NCI-H1436 treated with DMSO at 0.1 percent for 48 hours (cell line): ENCODE measurements at regions not wholly inside any gene's neighbourhood (a gene's known extent, or its start where the extent isn't known, plus 50 kb on each side); places are given as distances from the start of the nearest gene placed in this dataset.
A peak's percentile ranks its signal among the peaks of the same experiment; 100 is the strongest.

Experiments used
- DNase-seq: peaks from one replicate; lab custom pipeline; 2025; lab: John Stamatoyannopoulos, UW

DNA sequence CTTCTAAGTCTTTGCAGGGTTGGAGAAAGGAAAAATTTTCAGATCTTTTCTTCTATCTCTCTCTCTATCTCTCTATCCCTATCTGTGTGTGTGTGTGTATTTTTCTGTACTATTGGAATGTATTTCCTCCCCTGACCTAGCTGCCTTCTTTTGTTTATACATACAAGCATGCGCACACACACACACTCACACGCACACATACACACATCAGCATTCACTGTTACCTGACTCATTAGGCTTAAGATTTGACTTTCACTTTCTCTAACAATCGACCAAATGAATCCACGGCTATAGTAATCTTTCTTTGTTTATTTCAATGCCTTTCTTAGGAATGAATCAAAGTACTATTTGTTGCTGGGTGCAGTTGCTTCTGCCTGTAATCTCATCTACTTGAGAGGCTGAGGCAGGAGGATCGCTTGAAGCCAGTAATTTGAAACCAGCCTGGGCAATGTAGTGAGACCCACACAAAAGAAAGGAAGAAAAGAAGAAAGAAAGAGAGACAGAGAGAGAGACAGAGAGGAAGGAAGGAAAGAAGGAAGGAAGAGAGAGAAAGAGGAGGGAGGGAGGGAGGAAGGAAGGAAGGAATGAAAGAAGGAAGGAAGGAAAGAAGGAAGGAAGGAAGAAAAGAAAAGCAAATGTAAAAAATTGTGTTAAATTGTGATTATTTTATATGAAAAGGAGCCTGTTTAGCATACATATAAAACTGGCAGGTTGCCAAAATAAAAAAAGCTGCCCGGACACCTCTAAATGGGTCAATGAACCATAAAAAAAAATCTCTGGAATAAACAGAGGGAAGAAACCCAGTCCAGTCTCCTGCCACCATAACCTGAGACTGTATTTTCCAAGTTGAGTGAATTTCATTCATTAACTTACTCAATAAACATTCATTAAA is 206.8 kb downstream of the ZNF326 start:
- DNase-seq = no peak

DNA sequence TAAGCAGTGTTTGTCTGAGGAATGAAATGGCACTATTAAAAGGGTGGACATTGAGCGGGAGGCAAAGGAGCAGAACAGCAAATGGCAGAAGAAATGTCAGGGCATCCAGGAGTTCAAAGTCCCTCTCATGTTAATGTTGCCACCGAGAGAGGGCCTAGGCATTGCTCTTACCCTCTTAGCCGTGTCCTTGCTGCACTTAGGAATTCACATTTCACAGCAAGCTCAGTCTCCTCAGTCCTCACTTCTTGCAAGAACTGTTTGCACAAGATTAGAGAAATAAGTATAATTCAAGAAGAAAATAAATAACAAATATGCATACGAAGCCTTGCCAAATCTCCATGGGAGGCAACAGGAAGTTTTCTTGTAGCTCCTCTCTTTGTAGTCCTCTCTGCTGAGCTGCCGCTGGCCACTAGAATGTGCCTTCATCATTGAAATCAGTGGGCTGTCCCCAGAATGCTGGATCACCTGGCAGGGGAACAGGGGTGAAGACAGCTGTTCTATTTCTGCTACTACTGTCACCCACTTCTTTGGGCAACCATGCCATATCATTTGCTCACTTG is 205.8 kb downstream of the ZNF326 start:
- no peak for DNase-seq

DNA sequence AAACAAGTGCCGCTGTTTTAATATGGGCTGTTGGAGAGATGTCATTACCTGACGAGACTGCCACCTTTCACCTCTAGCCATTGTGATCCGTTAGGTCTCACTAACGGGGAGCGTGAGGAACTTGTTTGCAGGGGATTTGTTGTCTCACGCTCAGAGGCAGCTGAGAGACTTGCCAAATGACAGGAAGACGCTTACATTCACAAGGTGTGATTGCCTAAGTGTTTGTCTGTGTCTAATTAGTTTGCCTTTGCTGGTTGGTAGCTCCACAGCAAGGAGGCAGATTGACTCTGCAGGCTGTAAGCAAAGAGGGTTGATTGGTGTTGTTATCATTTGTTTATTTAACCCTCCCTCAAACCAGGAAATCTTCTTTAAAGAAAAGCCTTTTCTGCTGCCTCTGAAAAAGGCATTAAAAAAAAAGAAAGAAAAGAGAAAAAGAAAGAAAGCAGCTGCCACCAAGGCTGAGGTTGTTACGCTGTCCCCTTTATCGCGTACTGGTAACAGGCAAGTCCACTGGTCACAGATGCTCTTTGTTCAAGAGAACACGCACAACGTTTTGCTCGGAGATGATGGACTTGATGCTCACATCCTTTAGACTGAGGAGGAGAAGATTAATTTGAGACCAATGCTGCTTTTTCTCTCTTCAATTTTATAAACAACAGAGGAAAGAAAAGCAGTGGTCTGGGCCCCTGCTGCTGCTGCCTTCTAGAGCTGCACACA is 203.9 kb downstream of the ZNF326 start:
- peak; percentile 16 for DNase-seq

GRCh38 chr1:90193116-90193515 is 198.2 kb downstream of the ZNF326 start:
- no peak for DNase-seq

GRCh38 chr1:90192408-90192807 is 197.5 kb downstream of the ZNF326 start:
- DNase-seq = no peak

DNA sequence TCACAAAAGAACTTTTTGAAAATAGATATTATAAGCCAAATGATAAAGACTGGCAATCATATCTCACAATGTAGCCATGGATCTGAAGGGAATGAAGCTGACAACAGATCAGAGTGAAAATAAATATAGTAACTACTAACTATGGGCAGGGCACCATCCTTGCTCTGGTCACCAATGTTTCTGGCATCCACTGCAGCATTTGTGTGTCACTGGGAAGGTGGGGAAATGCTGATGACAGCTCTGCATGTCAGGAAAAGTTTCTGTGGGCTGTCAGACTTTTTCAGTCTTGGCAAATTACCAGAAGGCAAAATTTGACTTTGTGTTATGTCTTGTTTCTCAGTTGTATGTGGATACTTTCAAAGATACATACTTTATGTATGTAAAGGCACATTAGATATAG is 195.6 kb downstream of the ZNF326 start:
- no peak for DNase-seq

DNA sequence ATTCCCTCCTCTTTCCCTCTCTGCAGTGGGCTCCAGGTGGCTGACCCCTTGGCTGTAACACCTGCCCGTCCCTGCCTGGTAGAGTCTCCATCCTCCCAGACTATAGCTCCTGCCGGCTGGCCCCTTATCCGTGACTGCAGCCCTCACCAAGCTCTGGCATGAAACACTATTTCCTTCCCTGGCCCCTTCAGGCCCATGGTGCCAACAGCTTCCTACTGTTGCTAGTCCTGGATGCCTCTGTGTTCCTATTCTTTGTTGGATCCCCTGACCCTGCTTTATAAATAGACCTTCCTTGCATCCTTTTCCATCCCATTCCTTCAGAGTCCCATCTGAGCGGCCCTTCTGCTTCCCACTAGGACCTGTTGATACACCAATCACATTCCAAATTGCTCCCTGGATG is 195.0 kb downstream of the ZNF326 start:
- DNase-seq = no peak

DNA sequence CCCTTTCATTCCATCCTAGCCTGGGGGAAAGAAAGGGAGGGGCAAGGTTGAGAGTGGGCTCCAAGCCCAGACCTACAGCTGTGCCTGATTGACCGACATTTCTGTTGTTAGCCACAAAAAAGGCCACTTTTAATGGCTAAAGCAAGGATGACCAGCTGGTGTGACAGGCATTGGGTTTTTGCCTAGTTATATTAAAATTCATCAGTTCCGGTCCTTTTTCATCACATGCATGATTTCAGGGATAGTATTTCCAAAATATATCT is 192.3 kb downstream of the ZNF326 start:
- DNase-seq = no peak

GRCh38 chr1:90186506-90187322 is 191.8 kb downstream of the ZNF326 start:
- no peak for DNase-seq

DNA sequence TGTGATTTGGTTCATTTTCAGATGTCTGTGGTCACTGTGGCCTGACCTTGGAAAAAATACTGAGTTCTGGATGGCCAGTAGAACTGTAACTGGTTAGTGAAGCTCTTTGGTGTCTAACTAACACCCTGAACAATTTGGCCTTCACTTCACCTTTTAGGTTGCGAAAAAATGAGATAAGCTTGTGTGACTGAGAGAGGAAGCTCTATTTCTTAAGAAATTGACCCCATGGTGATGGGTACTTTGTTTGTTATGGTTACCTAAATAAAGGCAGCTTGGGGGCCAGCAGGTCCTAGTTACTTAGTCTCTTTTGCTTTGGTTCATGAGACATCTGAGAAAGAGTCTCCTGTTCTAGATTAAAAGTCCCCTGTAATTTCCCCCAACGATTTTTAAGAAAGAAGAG is 181.6 kb downstream of the ZNF326 start:
- DNase-seq = no peak

- no peak for DNase-seq
These were observed 180.7 kb downstream of the ZNF326 start for GRCh38 chr1:90175490-90176167.

GRCh38 chr1:90174246-90174645 is 179.3 kb downstream of the ZNF326 start:
- no peak for DNase-seq

DNA sequence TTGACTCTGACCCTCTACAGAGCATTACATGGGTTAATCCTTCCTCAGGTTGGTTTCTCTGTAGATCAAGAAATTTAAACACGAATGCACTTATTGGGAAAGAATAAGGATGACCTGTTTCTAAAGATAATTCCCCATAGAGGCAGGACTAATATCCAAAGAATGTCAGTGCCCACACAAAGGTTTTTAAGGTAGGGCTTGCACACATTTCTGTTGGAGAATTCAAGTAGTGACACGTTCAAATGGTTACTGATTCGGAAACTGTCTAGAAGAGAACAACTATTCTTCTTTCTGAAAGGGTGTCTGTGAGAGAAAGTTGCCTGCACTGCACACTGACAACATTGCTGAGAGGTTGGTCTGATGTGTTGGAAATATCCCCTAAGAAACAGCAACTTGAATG is 167.3 kb downstream of the ZNF326 start:
- no peak for DNase-seq

- DNase-seq = no peak
These were observed 166.7 kb downstream of the ZNF326 start for GRCh38 chr1:90161625-90162024.

DNA sequence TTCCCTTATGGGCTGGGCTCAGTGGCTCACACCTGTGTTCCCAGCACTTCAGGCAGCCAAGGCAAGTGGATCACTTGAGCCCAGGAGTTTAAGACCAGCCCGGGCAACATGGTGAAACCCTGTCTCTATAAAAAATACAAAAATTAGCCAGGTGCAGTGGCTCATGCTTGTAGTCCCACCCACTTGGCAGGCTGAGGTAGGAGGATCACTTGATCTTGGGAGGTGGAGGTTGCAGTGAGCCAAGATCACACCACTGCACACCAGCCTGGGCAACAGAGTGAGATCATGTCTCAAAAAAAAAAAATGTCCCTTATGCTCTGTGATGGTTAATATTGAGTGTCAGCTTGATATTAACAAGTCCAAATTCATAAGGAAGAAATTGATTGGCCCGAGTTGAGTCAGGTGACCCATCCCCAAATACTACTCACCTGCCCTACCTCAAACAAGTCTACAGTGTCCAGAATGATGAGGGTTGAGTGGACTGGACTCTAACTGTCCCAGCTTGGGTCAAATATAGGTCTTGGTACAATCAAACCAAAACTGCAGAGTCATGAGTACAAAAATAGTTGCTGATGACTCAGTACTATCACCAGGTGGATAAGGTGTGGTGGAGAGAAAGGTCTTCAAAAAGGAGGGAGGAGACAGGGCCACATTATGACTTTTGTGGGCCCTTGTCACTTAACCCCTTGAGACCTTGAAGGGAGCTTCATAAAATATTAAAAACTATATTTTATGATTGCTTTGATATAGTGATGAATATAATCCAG is 161.0 kb downstream of the ZNF326 start:
- no peak for DNase-seq

GRCh38 chr1:90154711-90155110 is 159.8 kb downstream of the ZNF326 start:
- no peak for DNase-seq

DNA sequence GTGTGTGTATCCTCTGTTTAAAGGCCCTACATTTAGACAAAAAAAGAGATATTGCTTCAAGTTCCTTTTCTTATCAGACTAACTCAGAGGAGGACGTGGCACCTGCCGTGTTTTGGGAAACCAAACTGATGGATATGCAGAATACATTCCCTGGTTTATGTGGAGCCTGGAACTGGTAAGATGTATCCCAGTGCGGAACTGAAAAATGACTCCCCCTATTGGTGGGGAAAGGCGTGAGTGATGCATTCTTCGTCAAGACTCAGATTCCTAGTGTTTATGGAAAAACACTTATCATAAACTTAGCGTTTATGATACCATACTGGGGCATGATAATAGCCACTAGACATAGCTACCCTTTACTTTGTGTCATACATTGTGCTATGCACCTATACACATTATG is 154.2 kb downstream of the ZNF326 start:
- DNase-seq = no peak

GRCh38 chr1:90147093-90147492 is 152.2 kb downstream of the ZNF326 start:
- no peak for DNase-seq

DNA sequence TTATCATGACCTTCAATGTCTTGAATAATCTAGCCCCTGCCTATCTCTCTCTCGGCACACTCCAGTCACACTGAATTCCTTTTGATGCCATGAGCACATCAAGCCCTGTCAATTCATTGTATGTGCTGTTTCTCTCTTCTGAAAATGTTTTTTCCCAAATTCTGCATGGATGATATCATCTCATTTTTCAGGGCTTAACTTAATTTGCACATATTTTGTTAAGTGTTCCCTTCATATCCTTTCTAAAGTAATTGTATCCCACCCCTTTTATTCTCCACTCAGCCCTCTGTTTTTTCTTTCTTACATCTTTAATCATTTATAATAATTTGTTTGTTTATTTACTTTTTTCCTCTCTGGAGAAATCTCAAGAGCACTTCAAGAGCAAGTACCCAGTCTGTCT is 149.9 kb downstream of the ZNF326 start:
- no peak for DNase-seq

DNA sequence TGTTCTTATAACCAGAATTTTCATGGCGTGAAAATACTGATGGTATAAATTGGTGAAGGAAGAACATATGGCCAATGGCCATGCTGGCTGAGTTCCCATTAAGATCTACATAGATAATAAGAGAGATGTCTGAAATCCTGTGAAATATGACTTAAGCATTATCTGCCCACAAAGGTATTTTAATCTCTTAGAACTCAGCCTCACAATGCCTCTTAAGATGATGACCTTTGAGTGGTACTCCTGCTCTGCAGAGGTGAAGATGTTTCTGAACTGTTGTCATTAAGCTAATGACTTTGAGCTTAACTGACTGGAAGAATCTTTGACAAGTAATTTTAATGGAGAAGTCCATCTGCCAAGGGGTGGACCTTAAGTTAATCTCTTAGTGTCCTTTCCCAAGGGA is 148.7 kb downstream of the ZNF326 start:
- DNase-seq = no peak

GRCh38 chr1:90142697-90143096 is 147.8 kb downstream of the ZNF326 start:
- DNase-seq = no peak
